HG03354 (cell line): ENCODE measurements at regions not wholly inside any gene's neighbourhood (a gene's known extent, or its start where the extent isn't known, plus 50 kb on each side); places are given as distances from the start of the nearest gene placed in this dataset.
"Not testable (repeated sequence)": the region's sequence is repeated elsewhere in the genome, so short reads cannot be mapped to it uniquely, and the experiment has no call there.

Experiments
- ATAC-seq: cut with Tn5 transposase; IDR thresholded peaks from one replicate; pipeline ENCODE4 v1.9.1; 2021; ENCODE audit warnings: mild to moderate bottlenecking; ENCODE audit not compliant: unreplicated experiment, poor library complexity, severe bottlenecking

DNA sequence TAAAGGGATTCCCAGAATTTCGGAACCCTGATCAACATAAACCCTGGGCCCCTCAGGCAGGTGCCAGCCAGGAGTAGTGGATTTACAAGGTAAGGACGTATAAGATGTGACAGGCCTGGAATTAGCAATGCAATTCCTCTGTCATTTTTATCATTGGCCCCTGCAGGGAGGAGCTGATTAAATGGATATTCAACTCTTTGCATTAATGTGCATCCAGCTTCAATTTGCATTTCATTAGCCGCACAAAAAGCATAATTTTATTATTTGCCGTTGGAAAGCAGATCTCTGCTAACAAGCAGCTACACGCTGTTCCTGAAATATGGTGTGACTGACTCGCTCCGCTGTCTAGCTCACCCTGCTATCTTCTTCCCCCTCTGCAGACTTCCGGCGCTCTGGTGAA is 195.8 kb downstream of the RPS24 start:
- ATAC-seq, result no peak

DNA sequence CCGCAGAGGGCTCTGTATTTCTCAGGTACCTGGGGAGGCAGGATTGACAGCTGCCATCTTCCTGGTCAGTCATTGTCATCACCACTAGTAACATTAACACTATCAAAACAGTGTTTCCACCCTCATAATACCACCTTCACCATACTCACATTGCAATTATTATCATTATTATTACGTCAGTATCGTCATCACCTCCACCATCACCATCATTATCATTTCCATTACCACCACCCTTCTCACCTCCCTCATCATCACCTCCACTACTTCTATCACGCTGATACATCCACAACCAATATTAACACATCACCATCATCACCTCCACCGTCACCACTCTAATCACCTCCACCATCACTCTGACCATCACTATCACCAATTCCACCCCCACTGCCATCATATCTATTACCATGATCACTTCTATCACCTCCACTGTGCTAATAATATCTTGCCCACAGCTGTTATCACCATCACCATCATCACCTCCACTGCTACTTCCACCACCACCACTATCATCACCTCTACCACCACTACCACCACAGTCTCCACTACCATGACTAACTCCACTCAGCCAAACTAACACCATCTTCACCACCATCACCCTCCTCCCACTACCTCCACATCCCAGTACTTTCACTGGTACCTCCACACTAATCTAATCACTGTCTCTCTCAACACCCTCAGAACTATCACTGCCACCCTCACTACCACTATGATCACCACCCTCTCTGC is 196.4 kb downstream of the RPS24 start:
- no peak for ATAC-seq

DNA sequence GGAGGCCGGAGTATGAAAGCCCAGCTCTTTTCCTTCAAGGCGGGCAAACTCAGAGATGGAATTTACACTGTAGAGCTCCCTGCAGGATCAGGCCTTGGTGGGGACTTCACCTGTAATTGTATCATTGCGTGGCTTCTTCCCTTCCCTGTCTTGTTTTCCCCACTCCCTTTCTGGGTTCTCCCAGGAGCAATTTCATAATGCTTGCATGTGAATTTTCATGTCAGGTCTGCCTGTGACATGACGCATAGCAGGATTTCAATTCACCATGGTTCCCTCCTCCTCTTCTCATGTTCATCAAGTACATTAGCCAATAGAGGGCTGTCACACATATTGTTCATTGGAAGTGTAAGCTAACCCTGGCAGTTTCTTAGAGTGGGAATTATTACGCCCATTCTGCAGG is 197.7 kb downstream of the RPS24 start:
- no peak for ATAC-seq

DNA sequence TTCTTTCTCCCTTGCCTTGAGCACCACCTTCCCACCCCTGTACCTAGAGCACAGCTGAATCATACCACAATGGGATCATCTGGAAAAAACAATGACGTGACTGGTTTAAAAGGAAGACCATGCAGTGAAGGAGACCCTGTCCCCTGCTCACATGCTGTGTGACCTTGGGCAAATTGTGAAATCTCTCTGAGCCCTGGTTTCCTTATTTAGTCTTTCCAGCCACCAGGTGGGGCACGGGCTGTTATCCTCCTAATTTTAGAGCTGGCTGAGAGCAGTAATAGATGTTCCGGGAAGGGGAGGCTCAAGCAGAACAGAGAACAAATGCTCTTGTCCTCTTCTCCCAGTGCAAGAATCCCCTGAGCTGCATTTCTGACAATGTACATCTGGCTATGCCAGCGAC is 198.3 kb downstream of the RPS24 start:
- no peak for ATAC-seq

DNA sequence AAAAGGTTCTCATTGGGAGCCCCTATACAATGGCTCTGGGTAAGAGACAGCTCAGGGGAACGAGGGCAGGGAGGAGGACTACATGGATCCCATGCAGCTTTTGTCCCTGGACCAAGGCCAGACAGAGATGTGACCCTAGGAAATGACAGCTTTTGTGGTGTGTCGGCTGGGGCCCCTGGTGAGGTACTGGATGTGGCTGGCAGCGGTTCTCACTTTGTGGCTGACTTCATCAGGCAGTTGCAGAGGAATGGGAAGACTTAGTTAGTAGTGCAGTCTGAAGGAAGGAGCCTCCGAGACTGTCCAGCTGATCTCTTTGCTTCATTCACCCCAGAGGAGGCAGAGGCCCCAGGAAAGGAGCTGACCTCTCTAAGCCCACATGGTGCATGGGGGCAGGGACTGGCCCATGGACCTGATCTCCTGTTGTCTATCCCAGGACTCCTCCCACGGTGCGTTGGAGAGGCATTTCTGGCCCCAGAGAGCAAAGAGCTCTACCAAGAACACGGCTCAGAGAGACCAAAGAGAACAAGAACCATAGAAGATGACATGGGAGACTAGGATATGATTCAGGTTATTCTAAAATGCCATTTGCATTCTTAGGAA is 202.9 kb downstream of the RPS24 start:
- no peak for ATAC-seq

DNA sequence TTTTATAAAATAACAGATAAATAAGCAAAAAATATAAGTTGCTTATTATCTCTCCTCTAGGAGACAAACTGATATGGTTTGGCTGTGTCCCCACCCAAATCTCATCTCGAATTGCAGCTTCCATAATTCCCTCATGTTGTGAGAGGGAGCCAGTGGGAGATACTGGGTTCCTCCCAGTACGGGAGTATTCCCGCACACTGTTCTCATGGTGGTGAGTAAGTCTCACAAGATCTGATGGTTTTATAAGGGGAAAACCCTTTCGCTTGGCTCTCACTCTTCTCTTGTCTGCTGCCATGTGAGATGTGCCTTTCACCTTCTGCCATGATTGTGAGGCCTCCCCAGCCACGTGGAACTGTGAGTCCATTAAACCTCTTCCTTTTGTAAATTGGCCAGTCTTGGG is 204.3 kb downstream of the RPS24 start:
- not testable (repeated sequence) for ATAC-seq

DNA sequence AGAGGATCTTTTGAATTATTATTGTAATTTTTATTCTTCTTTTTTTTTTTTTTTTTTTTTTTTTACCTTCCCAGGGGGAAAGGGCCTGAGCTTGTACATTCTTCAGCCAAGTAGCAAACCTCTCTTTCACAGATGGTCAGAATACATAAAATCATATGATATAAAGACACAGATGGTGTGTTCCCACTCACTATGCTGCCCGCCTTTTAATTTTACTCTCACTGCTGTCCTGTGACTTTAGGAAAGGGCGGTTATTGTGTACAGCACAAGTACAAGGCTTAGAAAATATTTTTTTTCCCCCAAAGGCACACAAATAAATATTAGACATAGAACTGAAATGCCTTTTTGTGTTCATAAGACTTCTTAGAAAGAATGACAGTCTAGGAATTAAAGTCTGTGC is 213.6 kb downstream of the RPS24 start:
- ATAC-seq, result no peak

DNA sequence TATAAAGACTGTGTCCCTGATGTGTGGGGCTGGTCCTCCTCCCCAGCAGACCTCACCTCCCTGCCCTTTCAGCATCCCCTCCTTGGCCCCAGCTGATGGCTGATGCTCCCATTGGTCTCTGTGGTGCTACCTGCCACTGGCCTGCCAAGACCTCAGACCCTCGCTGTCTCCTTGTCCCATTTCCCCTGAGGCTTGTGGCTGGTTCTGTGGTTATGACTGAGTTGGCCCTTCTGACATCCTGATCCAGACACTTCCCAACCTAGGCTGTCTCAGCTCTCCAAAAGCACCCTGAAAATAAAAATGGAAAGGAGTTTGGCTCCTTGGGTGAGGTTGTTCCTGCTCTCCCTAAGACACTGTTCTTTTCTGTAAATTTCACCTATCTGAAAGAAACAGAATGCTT is 214.2 kb downstream of the RPS24 start:
- ATAC-seq, result no peak

DNA sequence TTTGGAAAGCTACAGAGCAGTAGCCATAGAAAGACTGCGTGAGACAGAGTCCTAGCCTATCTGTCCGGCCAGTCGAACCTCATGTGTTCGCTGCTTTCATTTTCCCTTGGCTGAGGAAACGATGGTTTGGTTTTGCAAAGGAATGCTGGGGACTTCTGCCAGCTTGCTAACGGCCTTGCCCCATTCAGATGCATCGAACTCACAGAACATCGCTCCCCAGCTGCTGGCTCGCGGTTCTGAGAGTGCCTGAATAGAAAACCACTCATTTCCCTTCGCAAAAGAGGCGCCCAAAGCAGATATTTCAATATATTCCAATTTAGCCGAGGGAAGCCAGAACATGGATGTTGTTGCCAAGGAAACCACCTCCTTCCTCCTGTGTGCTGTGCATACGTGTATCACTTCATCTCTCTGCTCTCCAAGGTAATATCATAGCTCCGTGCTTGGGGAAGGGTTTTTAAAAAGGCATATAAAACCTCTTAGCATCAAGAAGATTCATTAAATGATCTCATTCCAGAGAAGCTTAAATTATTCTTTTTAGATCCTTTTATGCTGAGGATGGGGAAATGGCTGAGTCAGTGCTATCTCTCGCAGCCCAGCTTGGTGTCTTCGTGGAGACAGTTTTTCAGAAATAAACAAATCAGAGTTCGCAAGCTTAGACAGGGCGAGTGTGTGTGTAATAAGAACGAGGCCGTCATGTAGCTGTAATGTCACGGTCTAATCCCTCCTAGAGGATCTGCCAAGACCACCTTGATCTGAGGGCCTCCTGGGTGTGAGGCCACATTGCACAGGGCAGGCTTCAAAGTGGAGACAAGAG is 215.2 kb downstream of the RPS24 start:
- no peak for ATAC-seq

DNA sequence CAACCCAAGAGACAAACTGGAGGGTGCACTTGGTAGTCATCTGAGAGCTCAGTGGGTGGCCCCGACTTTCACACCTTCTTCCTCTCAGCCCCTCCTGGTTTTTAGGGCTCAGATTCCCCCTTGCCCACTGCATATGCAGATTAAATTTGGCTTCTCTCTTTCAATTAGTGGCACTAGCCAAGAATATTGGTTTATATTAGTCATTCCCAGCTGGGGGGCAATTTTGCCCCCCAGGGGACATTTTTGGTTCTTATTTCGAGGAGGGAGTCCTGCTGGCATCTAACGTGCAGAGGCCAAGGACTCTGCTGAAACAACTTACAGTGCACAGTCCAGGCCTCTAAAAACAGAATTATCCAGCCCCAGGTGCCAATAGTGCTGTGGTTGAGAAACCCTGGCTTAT is 216.0 kb downstream of the RPS24 start:
- no peak for ATAC-seq

DNA sequence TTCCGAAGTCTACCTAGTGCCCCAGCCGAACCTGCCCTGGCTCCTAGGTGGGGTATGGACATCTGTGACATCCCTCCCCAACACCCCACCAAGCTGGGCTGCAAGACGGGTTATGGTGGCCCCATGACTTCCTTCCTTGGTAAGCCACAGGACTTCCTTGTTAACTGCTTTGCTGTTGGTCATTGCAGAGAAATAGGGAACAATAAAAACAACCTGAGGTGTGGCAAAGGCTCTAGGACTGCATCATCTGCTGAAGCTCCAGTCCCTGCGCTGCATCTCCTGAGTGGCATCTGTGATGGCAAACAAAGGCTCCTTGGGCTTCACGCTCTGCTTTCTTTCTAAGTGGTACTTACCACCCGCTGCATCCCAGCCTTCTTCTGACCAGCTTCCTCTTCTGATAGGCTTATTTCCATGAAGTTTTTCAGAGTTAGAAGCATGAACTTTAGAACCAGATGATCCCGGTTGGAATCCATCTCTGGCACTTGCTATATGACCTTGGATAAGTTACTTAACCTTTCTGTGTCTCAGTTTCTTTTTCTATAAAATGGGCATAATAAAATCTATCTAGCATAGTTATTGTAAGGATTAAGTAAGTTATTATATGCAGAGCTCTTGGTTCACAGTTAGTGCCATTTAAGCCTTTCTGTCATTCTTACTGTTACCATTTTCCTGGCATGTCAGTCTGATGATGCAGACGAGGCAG is 216.8 kb downstream of the RPS24 start:
- ATAC-seq, result no peak

DNA sequence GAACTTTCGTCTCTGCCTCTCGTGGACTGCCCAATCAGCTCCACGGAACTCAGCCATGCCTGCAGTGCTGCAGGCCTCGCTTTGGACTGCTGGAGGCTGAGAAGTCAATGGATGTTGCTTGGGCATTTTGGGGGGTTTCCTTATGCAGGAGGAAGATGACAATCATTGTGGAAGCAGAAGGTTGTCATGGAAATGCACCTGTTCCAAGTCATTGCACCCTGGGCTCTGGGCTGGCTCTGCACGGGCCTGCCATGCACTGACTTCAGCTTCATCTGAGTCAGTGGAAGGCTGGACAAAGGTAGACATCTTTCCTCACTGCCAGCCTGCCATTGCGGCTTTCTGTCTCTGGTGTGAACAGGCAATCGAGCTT is 217.3 kb downstream of the RPS24 start:
- no peak for ATAC-seq

DNA sequence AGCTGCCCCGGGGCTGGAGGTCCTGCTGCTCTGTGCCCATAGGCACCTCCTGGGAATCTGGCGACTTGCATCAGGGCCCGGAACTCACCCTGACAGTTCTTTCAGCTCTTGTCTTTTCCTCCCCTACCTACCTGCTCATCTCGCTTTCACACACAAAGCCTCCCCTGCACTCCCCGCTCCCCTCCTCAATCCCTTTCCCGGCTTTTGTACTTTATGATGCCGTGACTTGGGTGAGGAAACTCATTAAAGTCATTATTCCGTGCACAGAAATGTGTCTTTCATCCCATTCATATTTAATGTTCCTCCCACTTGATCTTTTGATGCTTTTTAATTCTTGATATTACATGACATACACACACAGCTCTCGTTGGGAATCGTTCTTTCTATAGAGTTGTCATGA is 218.6 kb downstream of the RPS24 start:
- ATAC-seq, result no peak

DNA sequence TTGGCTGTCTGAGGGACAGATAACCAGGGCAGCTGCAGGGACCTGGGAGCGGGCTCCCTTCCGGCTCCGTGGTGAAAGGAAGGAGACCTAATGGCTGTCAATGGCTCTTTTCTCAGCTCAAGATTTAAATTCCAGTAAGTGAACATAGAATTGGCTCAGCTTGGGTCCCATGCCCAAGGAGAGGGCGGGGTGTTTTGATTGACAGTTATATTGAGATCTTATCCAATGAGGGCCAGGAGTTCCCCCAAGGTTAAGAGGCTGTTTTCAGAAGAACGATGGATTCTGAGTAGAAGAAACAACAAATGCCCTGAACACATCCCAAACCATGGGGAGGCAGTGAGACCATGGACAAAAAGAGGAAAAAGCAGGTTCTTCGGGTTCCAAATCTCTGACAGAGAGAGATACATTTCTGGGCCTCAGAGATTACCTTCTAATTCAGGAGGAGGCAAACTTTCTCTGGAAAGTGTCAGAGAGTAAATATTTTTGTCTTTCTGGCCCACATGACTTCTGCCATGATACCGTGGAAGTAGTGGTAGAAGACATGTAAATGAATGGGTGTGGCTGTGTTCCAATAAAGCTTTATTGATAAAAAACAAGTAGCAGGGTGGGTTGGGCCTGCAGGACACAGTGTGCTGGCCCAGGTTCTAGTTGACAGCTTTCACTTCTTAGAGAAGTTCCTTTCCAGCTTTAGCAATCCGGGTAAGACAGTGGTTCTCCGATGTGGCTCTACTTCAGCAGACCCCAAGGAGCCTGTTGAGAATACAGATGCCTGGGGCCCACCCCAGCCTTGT is 219.6 kb downstream of the RPS24 start:
- ATAC-seq, result no peak

DNA sequence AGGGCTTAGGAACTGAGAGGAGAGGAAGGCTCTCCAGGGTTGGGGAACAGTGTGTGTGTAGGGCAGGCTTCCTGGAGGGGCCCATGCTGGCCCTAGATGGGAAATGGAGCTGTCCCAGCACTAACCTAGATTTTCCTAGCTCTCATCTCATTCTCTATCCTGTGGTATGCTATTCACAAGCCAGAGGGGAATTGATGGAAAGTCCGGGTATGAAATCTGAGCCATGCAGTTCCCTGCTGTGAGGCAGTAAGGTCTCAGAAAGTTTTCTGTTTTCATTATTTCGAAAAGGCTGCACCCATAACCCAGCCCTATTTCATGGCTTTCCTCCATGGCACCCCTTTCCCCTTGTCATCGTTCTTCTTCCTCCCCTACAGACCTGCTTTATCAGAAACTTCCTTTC is 220.3 kb downstream of the RPS24 start:
- no peak for ATAC-seq

DNA sequence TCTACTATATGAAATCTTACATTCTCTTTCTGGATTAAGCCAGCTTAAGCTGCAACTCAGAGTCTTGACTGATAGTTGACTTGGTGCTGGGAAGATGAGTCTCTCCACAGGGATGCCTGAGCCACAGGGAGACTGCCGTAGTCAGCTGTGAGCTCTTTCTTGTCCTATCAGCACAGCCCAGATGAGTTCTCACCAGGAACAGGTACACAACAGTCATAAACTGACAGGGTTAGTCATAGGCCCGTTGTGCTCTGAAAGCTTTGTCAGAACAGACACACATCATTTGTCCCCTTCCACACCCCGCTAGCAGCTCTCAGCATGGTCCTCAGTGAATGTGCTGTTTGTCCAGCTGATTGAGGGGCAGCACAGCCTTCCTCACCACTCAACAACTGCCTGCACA is 221.6 kb downstream of the RPS24 start:
- ATAC-seq, result no peak

DNA sequence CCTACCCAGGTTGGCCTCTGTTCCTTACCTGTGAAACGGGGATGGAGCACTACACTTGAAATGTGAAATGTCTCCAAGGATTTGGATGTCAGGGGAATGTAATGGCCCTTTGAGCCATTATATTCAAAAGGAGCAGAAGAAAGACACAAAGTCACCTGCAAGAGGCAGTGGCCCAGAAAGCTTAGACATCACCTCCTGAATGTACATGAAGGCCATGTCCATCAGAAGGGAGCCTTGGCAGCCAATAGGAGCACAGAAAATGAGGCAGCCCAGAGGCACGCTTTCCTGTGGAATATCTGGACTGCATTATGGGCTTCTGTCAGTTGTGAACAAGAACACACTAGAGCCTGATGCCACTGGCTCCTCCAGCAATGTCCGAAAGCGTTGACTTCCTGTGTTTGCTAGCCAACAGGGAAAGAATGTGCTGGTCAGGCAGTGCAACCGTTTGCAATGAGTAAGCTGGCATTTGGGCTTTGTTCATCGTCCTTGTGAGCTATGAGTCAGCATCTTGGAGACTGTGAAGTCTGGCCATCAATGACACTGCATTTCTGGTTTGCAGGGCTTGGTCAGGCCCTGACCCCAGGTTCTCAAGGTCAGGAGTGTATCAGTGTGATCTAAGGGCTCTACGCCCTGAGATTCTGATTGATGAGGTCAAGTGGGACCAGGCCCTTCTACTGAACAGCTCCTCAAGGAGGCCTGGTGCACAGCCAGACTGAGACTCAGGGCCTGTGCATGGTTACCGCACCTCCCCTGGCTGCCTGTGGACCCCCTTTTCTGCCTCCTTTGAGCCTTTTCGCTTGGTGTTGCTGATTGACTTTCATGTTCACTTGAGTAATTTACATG is 222.4 kb downstream of the RPS24 start:
- no peak for ATAC-seq

DNA sequence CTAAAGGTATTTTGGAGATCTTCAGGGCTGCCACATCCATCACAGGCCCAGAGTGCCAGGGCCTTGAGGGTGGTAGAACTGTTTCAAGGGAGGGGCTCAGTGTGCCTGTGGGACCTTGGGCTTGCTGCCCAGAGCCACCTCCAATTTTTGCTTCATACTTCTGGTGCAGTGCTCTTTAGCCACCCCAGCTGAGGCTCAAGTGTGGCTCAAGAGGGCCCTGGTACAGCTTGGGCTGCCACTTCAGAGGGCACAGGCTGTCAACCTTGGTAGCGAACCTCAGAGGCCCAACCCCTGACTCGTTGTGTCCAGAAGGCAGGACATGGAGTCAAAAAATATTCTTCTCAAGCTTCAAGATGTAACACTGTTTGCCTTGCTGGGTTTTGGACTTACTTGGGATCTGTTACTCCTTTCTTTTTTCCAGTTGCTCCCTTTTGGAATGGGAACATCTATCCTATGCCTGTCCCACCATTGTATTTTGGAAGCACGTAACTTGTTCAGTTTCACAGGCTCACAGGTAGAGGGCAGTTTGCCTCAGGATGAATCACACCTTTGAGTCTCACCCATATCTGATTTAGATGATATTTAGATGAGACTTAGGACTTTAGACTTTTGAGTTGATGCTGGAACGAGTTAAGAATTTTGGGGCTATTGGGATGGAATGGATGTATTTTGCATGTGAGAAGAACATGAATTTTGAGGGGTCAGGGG is 224.8 kb downstream of the RPS24 start:
- ATAC-seq, result no peak
